Lower lobe of right lung (tissue), 2 donors: ENCODE measurements at regions not wholly inside any gene's neighbourhood (a gene's known extent, or its start where the extent isn't known, plus 50 kb on each side); places are given as distances from the start of the nearest gene placed in this dataset.
"Not testable (repeated sequence)": the region's sequence is repeated elsewhere in the genome, so short reads cannot be mapped to it uniquely, and the experiment has no call there.

ENCODE experiments used
- ATAC-seq, 2 donors: fragments of 200-7000 bp; cut with Tn5 transposase; one replicate each; pipeline ENCODE4 v1.9.1; 2020 to 2022; ENCODE audit warnings: mild to moderate bottlenecking in 2 of 2, moderate library complexity in 2 of 2
- DNase-seq: peaks from one replicate; pipeline ENCODE4 v3.0.0-alpha.2; 2020
- H3K27ac ChIP-seq: fragments of 200-600 bp; one replicate; pipeline ENCODE4 v1.8.0; 2022
- H3K27me3 ChIP-seq: fragments of 200-600 bp; one replicate; pipeline ENCODE4 v1.8.0; 2022; ENCODE audit warnings: low read depth
- H3K36me3 ChIP-seq: fragments of 200-600 bp; one replicate; pipeline ENCODE4 v1.8.0; 2022; ENCODE audit warnings: mild to moderate bottlenecking
- H3K4me1 ChIP-seq: fragments of 200-600 bp; one replicate; pipeline ENCODE4 v1.8.0; 2022
- H3K4me3 ChIP-seq: fragments of 200-600 bp; one replicate; pipeline ENCODE4 v1.8.0; 2022; ENCODE audit warnings: mild to moderate bottlenecking
- H3K9me3 ChIP-seq: fragments of 200-600 bp; one replicate; pipeline ENCODE4 v1.8.0; 2022
- intact Hi-C: fragments of 100-400 bp; cut with DNase I; formaldehyde crosslinking; loops from one replicate; pipeline ENCODE4 v1.11.0; 2022
- TF ChIP-seq, protein P1 (sequence below): fragments of 200-600 bp; IDR thresholded peaks from one replicate; pipeline ENCODE4 v1.8.0; 2022; ENCODE audit warnings: antibody characterized with exemption, mild to moderate bottlenecking
- donor health status: DM: no; HTN: yes; CAD: no; lungs with severe emphysema.

DNA sequence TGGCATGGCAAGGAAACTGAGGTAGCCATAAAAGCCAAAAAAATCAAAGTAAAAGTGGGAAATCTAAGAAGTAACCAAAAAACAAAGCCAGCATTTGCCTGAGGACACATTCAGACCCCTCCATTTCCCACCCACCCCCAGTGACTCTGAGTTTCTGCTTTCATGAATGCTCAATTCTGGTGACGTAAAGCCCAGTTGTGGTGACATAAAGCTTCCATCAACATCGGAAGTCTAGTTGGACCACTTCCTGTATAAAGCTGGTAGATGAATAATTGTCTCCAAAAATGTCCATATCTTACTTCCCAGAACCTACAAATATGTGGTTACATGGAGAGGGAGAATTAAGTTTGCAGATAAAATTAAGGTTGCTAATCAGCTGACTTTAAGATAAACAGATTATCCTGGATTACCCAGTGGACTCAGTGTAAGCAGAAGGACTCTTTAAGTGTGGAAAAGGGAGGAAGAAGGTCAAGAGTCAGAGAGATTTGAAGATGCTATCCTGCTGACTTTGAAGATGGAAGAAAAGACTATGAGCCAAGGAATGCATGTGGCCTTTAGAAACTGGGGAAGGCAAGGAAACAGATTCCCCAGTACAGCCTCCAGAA, 62.0 kb upstream of the ST3GAL6 start:
- Histone ChIP-seq H3K27ac (no peak overlapping the region), H3K27me3 (no peaks in the 10 kb centered on the region), H3K36me3 (no peaks in the 10 kb centered on the region), H3K9me3 (no peaks in the 10 kb centered on the region), H3K4me1 (no peaks in the 10 kb centered on the region), H3K4me3 (no peak overlapping the region)
- no peak for DNase-seq
- ATAC-seq = no peak
- intact Hi-C loops = no loop called here
- TF ChIP-seq, protein P1, sequence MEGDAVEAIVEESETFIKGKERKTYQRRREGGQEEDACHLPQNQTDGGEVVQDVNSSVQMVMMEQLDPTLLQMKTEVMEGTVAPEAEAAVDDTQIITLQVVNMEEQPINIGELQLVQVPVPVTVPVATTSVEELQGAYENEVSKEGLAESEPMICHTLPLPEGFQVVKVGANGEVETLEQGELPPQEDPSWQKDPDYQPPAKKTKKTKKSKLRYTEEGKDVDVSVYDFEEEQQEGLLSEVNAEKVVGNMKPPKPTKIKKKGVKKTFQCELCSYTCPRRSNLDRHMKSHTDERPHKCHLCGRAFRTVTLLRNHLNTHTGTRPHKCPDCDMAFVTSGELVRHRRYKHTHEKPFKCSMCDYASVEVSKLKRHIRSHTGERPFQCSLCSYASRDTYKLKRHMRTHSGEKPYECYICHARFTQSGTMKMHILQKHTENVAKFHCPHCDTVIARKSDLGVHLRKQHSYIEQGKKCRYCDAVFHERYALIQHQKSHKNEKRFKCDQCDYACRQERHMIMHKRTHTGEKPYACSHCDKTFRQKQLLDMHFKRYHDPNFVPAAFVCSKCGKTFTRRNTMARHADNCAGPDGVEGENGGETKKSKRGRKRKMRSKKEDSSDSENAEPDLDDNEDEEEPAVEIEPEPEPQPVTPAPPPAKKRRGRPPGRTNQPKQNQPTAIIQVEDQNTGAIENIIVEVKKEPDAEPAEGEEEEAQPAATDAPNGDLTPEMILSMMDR = no peak

DNA sequence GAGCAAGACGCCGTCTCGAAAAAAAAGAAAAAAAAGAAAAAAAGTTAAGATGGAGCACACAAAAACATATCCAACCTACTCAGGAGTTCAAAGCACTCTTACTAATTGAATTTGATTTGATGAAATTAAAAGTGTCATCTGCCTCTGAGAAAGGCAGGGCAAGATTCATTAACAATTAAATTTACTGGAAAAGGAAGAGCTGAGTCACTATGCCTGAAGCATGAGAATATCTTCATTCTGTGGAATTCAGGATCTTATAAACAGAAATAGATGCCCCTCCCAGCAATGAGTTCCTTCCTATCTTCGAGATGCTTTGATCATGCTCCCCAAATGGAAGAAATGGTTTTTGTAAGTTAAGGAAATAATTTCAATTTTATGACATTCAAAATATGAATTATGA, 61.0 kb upstream of the ST3GAL6 start:
- no peak overlapping the region for H3K27ac ChIP-seq
- H3K9me3 ChIP-seq = no peaks in the 10 kb centered on the region
- H3K4me3 ChIP-seq = no peak overlapping the region
- ATAC-seq (no peak), DNase-seq (no peak)
- TF ChIP-seq, protein P1 = no peak
- no peaks in the 10 kb centered on the region for H3K36me3 ChIP-seq
- H3K27me3 ChIP-seq = no peaks in the 10 kb centered on the region
- H3K4me1 ChIP-seq = no peaks in the 10 kb centered on the region
- intact Hi-C loops = no loop called here

DNA sequence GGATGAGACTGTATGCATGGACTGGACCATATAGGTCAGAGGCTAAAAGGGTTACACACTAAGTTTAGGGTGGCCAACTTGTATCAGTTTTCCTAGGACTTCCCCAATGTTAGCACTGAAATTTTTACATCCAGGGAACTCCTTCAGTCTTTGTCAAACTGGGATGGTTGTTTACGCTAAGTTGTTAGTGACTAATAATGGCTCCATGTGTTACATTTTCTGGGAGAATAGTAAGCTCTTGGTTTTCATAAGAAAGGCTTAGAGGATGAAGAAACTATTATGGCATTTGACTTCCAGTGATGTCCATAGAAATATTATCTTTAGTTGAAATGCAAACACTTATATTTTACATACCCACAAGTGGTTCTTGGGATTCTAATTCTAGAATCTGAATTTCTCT, 57.9 kb upstream of the ST3GAL6 start:
- intact Hi-C loops = no loop called here
- H3K27ac ChIP-seq = no peak overlapping the region
- H3K4me3 ChIP-seq = no peak overlapping the region
- no peaks in the 10 kb centered on the region for H3K27me3 ChIP-seq
- H3K36me3 ChIP-seq = no peaks in the 10 kb centered on the region
- H3K4me1 ChIP-seq = no peaks in the 10 kb centered on the region
- ATAC-seq (no peak), DNase-seq (no peak)
- TF ChIP-seq, protein P1 = no peak
- no peaks in the 10 kb centered on the region for H3K9me3 ChIP-seq

DNA sequence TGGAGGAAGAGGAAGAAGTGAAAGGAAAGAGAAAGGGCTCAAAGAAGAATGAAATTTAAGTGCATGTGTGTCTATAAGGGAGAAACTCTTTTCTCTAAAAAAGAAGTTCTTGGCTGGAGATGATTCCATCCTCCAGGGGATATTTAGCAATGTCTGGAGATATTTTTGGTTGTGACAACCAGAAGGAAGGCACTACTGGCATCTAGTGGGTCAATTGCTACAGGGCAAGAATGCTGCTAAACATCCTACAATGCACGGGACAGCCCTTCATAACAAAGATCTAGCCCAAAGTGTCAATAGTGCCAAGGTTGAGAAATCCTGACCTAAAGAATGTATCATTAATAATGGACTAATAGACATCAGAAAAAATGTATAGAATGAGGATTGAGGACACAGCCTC, 57.4 kb upstream of the ST3GAL6 start:
- H3K4me1 ChIP-seq = no peaks in the 10 kb centered on the region
- ATAC-seq = no peak

DNA sequence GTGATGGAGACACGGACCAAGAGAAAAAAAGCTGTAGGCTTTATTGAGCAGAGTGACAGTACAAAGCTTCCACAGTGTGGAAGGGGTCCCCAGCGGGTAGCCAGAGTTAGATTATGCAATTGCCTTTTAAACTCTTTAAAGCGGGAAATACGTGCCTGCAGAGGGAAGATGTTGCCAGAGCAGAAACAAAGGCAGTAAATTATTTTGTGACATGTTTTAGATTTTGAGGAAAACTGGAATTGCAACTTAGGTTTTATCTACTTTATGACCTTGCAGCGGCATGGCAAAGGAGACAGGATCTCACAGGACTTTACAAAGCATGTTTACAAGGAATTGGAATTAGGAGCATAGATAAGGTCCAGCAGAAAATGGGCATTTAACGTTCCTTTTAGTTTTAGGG, 54.5 kb upstream of the ST3GAL6 start:
- ATAC-seq, DNase-seq, H3K27me3 ChIP-seq, H3K4me1 ChIP-seq, H3K9me3 ChIP-seq, intact Hi-C loops, H3K36me3 ChIP-seq, H3K27ac ChIP-seq, H3K4me3 ChIP-seq: not testable (repeated sequence)

More for the DNA sequence above, 57.4 kb upstream of the ST3GAL6 start:
- no peaks in the 10 kb centered on the region for H3K36me3 ChIP-seq
- intact Hi-C loops = no loop called here
- no peaks in the 10 kb centered on the region for H3K9me3 ChIP-seq
- no peaks in the 10 kb centered on the region for H3K27me3 ChIP-seq
- H3K27ac ChIP-seq = no peak overlapping the region
- no peak overlapping the region for H3K4me3 ChIP-seq
- TF ChIP-seq, protein P1 = no peak
- DNase-seq = no peak

DNA sequence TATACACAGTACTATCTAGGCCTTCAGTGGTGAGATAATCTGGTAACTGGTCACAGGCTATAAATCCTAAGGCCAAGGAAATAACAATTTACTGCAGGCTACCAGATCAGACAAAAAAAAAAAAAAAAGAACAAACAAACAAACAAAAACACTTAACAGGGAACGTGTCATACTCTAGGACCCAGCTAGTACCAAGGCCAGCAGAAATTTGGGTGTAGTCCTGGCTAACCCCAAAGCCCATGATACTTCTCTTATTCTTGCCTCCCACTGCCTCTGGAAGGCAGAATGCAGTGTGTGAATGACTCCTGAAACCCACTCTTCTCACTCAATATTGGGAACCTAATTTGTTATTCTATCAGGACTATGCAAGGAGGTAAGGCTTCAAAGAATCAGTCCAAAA, 53.7 kb upstream of the ST3GAL6 start:
- Histone ChIP-seq H3K27ac (no peak overlapping the region), H3K9me3 (no peaks in the 10 kb centered on the region), H3K36me3 (no peaks in the 10 kb centered on the region), H3K4me1 (no peaks in the 10 kb centered on the region), H3K4me3 (no peak overlapping the region), H3K27me3 (no peaks in the 10 kb centered on the region)
- intact Hi-C loops = no loop called here
- DNase-seq = no peak
- ATAC-seq = no peak
- TF ChIP-seq, protein P1 = no peak
